ENCODE measurements at regions not wholly inside any gene's neighbourhood (a gene's known extent, or its start where the extent isn't known, plus 50 kb on each side); places are given as distances from the start of the nearest gene placed in this dataset.

DNA sequence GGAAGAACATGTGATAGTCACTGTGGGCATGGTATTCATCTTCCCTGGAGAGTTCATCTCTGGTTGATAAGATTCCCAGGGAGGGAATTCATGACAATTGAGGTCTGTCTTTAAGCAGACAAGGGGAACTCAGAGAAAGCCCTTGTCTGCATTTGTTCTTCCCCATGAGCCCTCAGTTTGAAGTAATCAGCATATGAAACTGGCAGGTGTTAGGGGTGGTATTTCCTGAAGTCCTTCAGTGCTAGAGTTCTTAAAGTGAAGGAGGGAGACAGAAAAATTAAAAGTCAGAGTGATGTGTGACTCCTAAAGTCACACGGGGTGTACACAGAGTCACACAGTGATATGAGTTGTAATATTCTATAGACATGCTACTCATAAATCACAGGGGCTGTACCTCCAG is 60.6 kb upstream of the SYK start:
- DNase-seq = no peak
- H3K27me3 ChIP-seq = no peaks in the 10 kb centered on the region
- no peaks in the 10 kb centered on the region for H3K36me3 ChIP-seq (ENCODE audit: low read depth, missing control alignments)
- TF ChIP-seq CTCF (IDR thresholded peaks at IDR 0.05) = no peak
- TF ChIP-seq POLR2A (IDR thresholded peaks at IDR 0.05) = no peak
- H3K4me1 ChIP-seq = no peaks in the 10 kb centered on the region
- intact Hi-C loops (cut with DNase I; ENCODE audit: low total_unique reads) = no loop called here
- WGBS, 2 donors = 85 to 94% methylated on average over 1 of the region's 1 CpG
- no peak overlapping the region for H3K4me3 ChIP-seq
- H3K9me3 ChIP-seq = no peaks in the 10 kb centered on the region
- no peak overlapping the region for H3K27ac ChIP-seq

DNA sequence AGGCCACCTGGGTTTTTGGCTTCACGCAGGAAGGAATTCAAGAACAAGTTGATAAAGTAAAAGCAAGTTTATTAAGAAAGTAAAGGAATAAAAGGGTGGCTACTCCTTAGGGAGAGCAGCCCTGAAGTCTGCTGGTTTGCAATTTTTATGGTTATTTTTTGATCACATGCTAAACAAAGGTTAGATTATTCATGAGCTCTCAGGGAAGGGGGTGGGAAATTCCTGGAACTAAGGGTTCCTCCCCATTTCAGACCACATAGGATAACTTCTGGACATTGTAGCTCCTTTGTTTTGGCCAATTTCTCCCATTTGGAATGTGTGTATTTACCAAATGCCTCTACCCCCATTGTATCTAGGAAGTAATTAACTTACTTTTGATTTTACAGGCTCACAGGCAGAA is 63.9 kb upstream of the SYK start:
- 84 to 89% methylated on average over 1 of the region's 1 CpG for WGBS, 2 donors
- intact Hi-C loops (cut with DNase I; ENCODE audit: low total_unique reads) = no loop called here

DNA sequence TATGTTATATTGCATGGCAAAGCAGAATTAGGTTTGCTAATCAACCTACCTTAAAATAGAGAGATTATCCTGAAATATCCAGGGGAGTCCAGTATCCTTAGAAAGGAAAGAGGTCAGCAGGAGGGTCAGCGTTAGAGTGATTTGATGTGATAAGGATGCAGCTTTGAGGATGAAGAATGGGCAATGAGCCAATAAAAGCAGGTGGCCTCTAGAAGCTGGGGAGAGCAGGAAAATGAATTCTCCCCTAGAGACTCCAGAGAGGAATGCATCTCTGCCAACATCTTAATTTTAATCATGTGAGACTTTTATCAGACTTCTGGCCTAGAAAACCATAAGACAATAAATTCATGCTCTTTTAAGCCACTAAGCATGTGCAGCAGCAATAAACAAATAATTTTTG is 65.7 kb upstream of the SYK start:
- no peaks in the 10 kb centered on the region for H3K27me3 ChIP-seq
- no peaks in the 10 kb centered on the region for H3K4me1 ChIP-seq
- no peak for TF ChIP-seq CTCF (IDR thresholded peaks at IDR 0.05)
- TF ChIP-seq POLR2A (IDR thresholded peaks at IDR 0.05) = no peak
- H3K36me3 ChIP-seq (ENCODE audit: low read depth, missing control alignments) = no peaks in the 10 kb centered on the region
- no peak overlapping the region for H3K27ac ChIP-seq
- DNase-seq = no peak
- intact Hi-C loops (cut with DNase I; ENCODE audit: low total_unique reads) = no loop called here
- H3K9me3 ChIP-seq = no peaks in the 10 kb centered on the region
- no peak overlapping the region for H3K4me3 ChIP-seq
- 33 to 36% methylated on average over 1 of the region's 1 CpG for WGBS, 2 donors

More for the DNA sequence above, 63.9 kb upstream of the SYK start:
- Histone ChIP-seq H3K36me3 (ENCODE audit: low read depth, missing control alignments) (no peaks in the 10 kb centered on the region), H3K27me3 (no peaks in the 10 kb centered on the region), H3K9me3 (no peaks in the 10 kb centered on the region), H3K27ac (no peak overlapping the region), H3K4me1 (no peaks in the 10 kb centered on the region), H3K4me3 (no peak overlapping the region)
- no peak for DNase-seq
- no peak for TF ChIP-seq POLR2A (IDR thresholded peaks at IDR 0.05)
- TF ChIP-seq CTCF (IDR thresholded peaks at IDR 0.05) = no peak

DNA sequence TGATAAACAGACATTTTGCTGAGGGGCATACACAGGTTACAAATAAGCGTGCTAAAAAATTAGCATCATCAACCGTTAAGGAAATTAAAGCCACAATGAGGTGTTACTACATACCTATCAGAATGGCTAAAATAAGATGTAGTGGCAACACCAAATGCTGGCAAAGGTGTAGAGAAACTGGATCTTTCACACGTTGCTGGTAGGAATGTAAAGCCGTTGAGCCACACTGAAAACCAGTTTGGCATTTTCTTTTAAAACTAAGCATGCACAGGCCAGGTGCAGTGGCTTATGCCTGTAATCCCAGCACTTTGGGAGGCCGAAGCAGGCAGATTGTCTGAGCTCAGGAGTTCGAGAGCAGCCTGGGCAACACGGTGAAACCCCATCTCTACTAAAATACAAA is 67.0 kb upstream of the SYK start:
- Histone ChIP-seq H3K27ac (no peak overlapping the region), H3K4me1 (no peaks in the 10 kb centered on the region), H3K36me3 (ENCODE audit: low read depth, missing control alignments) (no peaks in the 10 kb centered on the region), H3K27me3 (no peaks in the 10 kb centered on the region), H3K9me3 (no peaks in the 10 kb centered on the region), H3K4me3 (no peak overlapping the region)
- intact Hi-C loops (cut with DNase I; ENCODE audit: low total_unique reads) = no loop called here
- TF ChIP-seq CTCF (IDR thresholded peaks at IDR 0.05) = no peak
- TF ChIP-seq POLR2A (IDR thresholded peaks at IDR 0.05) = no peak
- no peak for DNase-seq
- 82 to 94% methylated on average over 7 of the region's 7 CpGs for WGBS, 2 donors

DNA sequence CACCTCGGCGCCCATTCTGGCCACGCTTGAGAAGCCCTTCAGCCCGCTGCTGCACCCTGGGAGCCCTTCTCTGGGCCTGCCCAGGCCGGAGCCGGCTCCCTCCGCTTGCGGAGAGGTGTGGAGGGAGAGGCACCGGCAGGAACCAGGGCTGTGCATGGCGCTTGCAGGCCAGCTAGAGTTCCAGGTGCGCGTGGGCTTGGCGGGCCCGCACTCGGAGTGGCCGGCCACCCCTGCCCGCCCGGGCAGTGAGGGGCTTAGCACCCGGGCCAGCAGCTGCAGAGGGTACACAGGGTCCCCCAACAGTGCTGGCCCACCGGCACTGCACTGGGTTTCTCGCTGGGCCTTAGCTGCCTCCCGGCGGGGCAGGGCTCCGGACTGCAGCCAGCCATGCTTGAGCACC is 72.3 kb upstream of the SYK start:
- TF ChIP-seq POLR2A (IDR thresholded peaks at IDR 0.05) (no peak), CTCF (IDR thresholded peaks at IDR 0.05) (no peak)
- Histone ChIP-seq H3K27ac (no peak overlapping the region), H3K27me3 (no peaks in the 10 kb centered on the region), H3K36me3 (ENCODE audit: low read depth, missing control alignments) (no peaks in the 10 kb centered on the region), H3K9me3 (no peaks in the 10 kb centered on the region), H3K4me3 (peak overlapping the region in 1 of 2 donors; percentile 10), H3K4me1 (no peaks in the 10 kb centered on the region)
- intact Hi-C loops (cut with DNase I; ENCODE audit: low total_unique reads) = no loop called here
- no peak for DNase-seq
- 61 to 86% methylated on average over 4 to 19 of the region's 24 CpGs for WGBS, 2 donors
